Mucosa of descending colon (tissue), 3 donors: ENCODE measurements at regions not wholly inside any gene's neighbourhood (a gene's known extent, or its start where the extent isn't known, plus 50 kb on each side); places are given as distances from the start of the nearest gene placed in this dataset.

ENCODE experiments used
- ATAC-seq: fragments of 200-7000 bp; cut with Tn5 transposase; one replicate; pipeline ENCODE4 v1.9.1; 2020; ENCODE audit warnings: mild to moderate bottlenecking, moderate library complexity
- DNase-seq, 3 donors: peaks; one replicate each; pipeline ENCODE4 v3.0.0-alpha.2; 2020
- H3K36me3 ChIP-seq: fragments of 200-600 bp; one replicate; pipeline ENCODE4 v1.8.0; 2021; ENCODE audit warnings: low read depth, mild to moderate bottlenecking
- H3K4me1 ChIP-seq: fragments of 200-600 bp; one replicate; pipeline ENCODE4 v1.8.0; 2021; ENCODE audit warnings: low read depth, mild to moderate bottlenecking
- H3K4me3 ChIP-seq: fragments of 200-600 bp; one replicate; pipeline ENCODE4 v1.8.0; 2021; ENCODE audit warnings: mild to moderate bottlenecking
- H3K9me3 ChIP-seq: fragments of 200-600 bp; one replicate; pipeline ENCODE4 v1.8.0; 2021; ENCODE audit warnings: mild to moderate bottlenecking
- intact Hi-C, 2 donors: fragments of 100-400 bp; cut with DNase I in 1 of 2; cut with micrococcal nuclease in 1 of 2; formaldehyde crosslinking; loops; one replicate each; pipeline versions ENCODE4 v1.11.0 to v1.11.1; 2022; cut with DNase I, micrococcal nuclease
- TF ChIP-seq, protein P1 (sequence below): fragments of 200-600 bp; IDR thresholded peaks from one replicate; pipeline ENCODE4 v1.8.0; 2022; ENCODE audit warnings: antibody characterized with exemption, mild to moderate bottlenecking
- donor health status: DM: no; HTN: no; CAD: no; lungs with moderate emphysema.
- donor health status: DM: no; HTN: no; CAD: no.
- donor health status: DM: no; HTN: yes; CAD: no.

DNA sequence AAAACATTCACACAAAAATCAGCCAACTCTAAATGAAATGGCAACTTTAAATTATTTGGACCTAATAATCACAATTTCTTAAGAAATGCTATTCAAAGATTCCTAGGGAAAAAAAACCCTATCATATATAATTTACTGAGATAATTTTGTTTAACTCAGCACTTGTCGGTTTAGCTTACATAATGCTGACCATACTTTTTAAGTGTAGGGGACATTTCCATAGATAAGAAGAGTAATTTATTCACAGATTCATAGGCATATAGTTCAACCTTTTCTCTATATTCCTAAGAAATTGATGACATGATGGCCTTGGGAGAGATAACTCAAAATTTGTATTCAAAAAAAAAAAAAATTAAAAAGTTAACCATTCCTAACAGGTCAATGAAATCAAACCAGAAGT, 260.8 kb upstream of the PGRMC2 start:
- no peaks in the 10 kb centered on the region for H3K9me3 ChIP-seq
- H3K4me1 ChIP-seq = no peaks in the 10 kb centered on the region
- no peaks in the 10 kb centered on the region for H3K36me3 ChIP-seq
- no peak for DNase-seq
- H3K4me3 ChIP-seq = no peak overlapping the region
- intact Hi-C loops = no loop called here
- TF ChIP-seq, protein P1, sequence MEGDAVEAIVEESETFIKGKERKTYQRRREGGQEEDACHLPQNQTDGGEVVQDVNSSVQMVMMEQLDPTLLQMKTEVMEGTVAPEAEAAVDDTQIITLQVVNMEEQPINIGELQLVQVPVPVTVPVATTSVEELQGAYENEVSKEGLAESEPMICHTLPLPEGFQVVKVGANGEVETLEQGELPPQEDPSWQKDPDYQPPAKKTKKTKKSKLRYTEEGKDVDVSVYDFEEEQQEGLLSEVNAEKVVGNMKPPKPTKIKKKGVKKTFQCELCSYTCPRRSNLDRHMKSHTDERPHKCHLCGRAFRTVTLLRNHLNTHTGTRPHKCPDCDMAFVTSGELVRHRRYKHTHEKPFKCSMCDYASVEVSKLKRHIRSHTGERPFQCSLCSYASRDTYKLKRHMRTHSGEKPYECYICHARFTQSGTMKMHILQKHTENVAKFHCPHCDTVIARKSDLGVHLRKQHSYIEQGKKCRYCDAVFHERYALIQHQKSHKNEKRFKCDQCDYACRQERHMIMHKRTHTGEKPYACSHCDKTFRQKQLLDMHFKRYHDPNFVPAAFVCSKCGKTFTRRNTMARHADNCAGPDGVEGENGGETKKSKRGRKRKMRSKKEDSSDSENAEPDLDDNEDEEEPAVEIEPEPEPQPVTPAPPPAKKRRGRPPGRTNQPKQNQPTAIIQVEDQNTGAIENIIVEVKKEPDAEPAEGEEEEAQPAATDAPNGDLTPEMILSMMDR = no peak
- no peak for ATAC-seq

- TF ChIP-seq, protein P1 = no peak
- ATAC-seq = no peak
- H3K4me3 ChIP-seq = no peak overlapping the region
Measured at GRCh38 chr4:128544272-128544671, 256.7 kb upstream of the PGRMC2 start.

GRCh38 chr4:128543696-128544095, 256.1 kb upstream of the PGRMC2 start:
- H3K9me3 ChIP-seq = no peaks in the 10 kb centered on the region
- no peak overlapping the region for H3K4me3 ChIP-seq
- no peak for ATAC-seq
- DNase-seq = no peak
- TF ChIP-seq, protein P1 = no peak
- H3K4me1 ChIP-seq = no peaks in the 10 kb centered on the region
- no peaks in the 10 kb centered on the region for H3K36me3 ChIP-seq
- intact Hi-C loops = no loop called here

More at GRCh38 chr4:128544272-128544671, 256.7 kb upstream of the PGRMC2 start:
- Histone ChIP-seq H3K36me3 (no peaks in the 10 kb centered on the region), H3K4me1 (no peaks in the 10 kb centered on the region), H3K9me3 (no peaks in the 10 kb centered on the region)
- DNase-seq = no peak
- intact Hi-C loops = no loop called here

DNA sequence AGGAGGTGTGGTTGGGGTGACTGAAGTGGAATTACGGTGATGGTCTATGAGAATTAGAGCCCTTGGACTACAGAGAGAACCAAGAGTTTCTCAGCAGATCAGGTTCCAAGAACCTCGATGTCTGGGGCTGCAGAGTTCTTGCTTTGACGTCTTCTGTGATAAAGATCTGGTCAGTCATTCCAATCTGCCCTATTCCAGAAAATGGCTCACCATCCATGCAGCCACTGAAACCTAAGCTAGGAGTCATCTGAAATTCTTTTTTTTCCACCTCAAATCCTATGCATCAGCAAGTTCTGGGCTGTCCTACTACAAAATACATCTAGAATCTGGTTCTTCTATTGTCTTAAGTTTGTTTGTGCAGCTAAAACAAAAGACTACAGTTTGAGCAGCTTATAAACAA, 254.4 kb upstream of the PGRMC2 start:
- TF ChIP-seq, protein P1 = no peak
- H3K4me3 ChIP-seq = no peak overlapping the region
- no peaks in the 10 kb centered on the region for H3K9me3 ChIP-seq
- ATAC-seq (no peak), DNase-seq (no peak)
- no peaks in the 10 kb centered on the region for H3K36me3 ChIP-seq
- intact Hi-C loops = no loop called here
- no peaks in the 10 kb centered on the region for H3K4me1 ChIP-seq

- Histone ChIP-seq H3K36me3 (no peaks in the 10 kb centered on the region), H3K9me3 (no peaks in the 10 kb centered on the region), H3K4me1 (no peaks in the 10 kb centered on the region), H3K4me3 (no peak overlapping the region)
- intact Hi-C loops = no loop called here
- TF ChIP-seq, protein P1 = no peak
- no peak for ATAC-seq
- no peak for DNase-seq
Measured at GRCh38 chr4:128540122-128540521, 252.5 kb upstream of the PGRMC2 start.
